Lung (tissue), 11 donors: ENCODE measurements at regions not wholly inside any gene's neighbourhood (a gene's known extent, or its start where the extent isn't known, plus 50 kb on each side); places are given as distances from the start of the nearest gene placed in this dataset.

ENCODE experiments used
- ATAC-seq: fragments of 200-7000 bp; cut with Tn5 transposase; one replicate; pipeline ENCODE4 v1.9.1; 2020; ENCODE audit warnings: moderate number of reproducible peaks; ENCODE audit not compliant: insufficient read depth, low FRiP score
- DNase-seq, 3 donors: peaks; one replicate each; pipeline ENCODE4 v3.0.0-alpha.2; 2013 to 2017
- H3K27ac ChIP-seq, 2 donors: one replicate each; pipeline ENCODE4 v1.5.1; 2013; ENCODE audit warnings: mild to moderate bottlenecking in 2 of 2, moderate library complexity in 2 of 2, control low read depth in 1 of 2, inconsistent platforms in 1 of 2, low read depth in 1 of 2, low read length in 1 of 2
- H3K27me3 ChIP-seq, 3 donors: one replicate each; pipeline ENCODE4 v1.5.1; 2013; ENCODE audit warnings: low read length in 2 of 3; ENCODE audit not compliant: control insufficient read depth in 3 of 3, insufficient read depth in 3 of 3
- H3K36me3 ChIP-seq, 4 donors: one replicate each; pipeline ENCODE4 v1.5.1; 2013; ENCODE audit warnings: low read length in 4 of 4, mild to moderate bottlenecking in 1 of 4, moderate library complexity in 1 of 4; ENCODE audit not compliant: control insufficient read depth in 4 of 4, insufficient read depth in 4 of 4
- H3K4me1 ChIP-seq, 5 donors: one replicate each; pipeline ENCODE4 v1.5.1; 2013; ENCODE audit warnings: low read length in 5 of 5, mild to moderate bottlenecking in 2 of 5, moderate library complexity in 1 of 5; ENCODE audit not compliant: control insufficient read depth in 5 of 5, insufficient read depth in 5 of 5
- H3K4me3 ChIP-seq: one replicate; pipeline ENCODE4 v1.5.1; 2013; ENCODE audit warnings: mild to moderate bottlenecking, control low read depth, moderate library complexity
- H3K9ac ChIP-seq, 2 donors: one replicate each; pipeline ENCODE4 v1.5.1; 2013; ENCODE audit warnings: low read length in 2 of 2, control low read depth in 1 of 2; ENCODE audit not compliant: insufficient read depth in 1 of 2
- H3K9me3 ChIP-seq, 4 donors: one replicate each; pipeline ENCODE4 v1.5.1; 2013; ENCODE audit warnings: low read length in 3 of 4, mild to moderate bottlenecking in 1 of 4, moderate library complexity in 1 of 4; ENCODE audit not compliant: control insufficient read depth in 4 of 4, insufficient read depth in 3 of 4
- CTCF ChIP-seq: IDR thresholded peaks from 2 replicates; pipeline ENCODE4 v1.5.1; 2012; ENCODE audit warnings: mild to moderate bottlenecking; ENCODE audit errors: control extremely low read depth, extremely low read depth
- WGBS, 2 donors: extraction: QIAGEN DNeasy Blood & Tissue Kit; methylation state at CpG; one replicate each; pipeline ENCODE4 v1.1.7; 2013; 5-methylcytosine and 5-hydroxymethylcytosine counted together
- donor health status: control.
- donor health status: control.
- donor health status: Bipolar disorder and iron deficiency.
- donor health status: healthy.
- donor health status: DM: yes; HTN: yes; CAD: no.

- H3K4me3 ChIP-seq = no peak overlapping the region
- no peaks in the 10 kb centered on the region for H3K9me3 ChIP-seq
- no peaks in the 10 kb centered on the region for H3K36me3 ChIP-seq
- no peak overlapping the region for H3K9ac ChIP-seq
- ATAC-seq (no peak), DNase-seq (peak in 2 of 3 donors; percentile 73)
- no peak overlapping the region for H3K27ac ChIP-seq
- 82 to 83% methylated on average over 9 of the region's 9 CpGs for WGBS, 2 donors
- TF ChIP-seq CTCF = no peak
- H3K4me1 ChIP-seq = peaks cover 0 to 26% (median 6%) of the 10 kb centered on the region in 5 donors
- H3K27me3 ChIP-seq = no peaks in the 10 kb centered on the region
Observed at GRCh38 chr14:104274806-104275205, 136.4 kb downstream of the KIF26A start.

- Histone ChIP-seq H3K4me3 (no peak overlapping the region), H3K27me3 (no peaks in the 10 kb centered on the region), H3K9me3 (no peaks in the 10 kb centered on the region), H3K27ac (no peak overlapping the region), H3K36me3 (no peaks in the 10 kb centered on the region), H3K9ac (no peak overlapping the region), H3K4me1 (peaks cover 0 to 54% (median 15%) of the 10 kb centered on the region in 5 donors)
- no peak for TF ChIP-seq CTCF
- ATAC-seq = no peak
- 83 to 86% methylated on average over 30 of the region's 30 CpGs for WGBS, 2 donors
- peak in 1 of 3 donors; percentile 9 for DNase-seq
Observed at GRCh38 chr14:104277416-104278213, 139.2 kb downstream of the KIF26A start.

GRCh38 chr14:104278214-104278534 is 139.8 kb downstream of the KIF26A start:
- H3K9ac ChIP-seq = no peak overlapping the region
- H3K27ac ChIP-seq = no peak overlapping the region
- ATAC-seq (no peak), DNase-seq (no peak)
- peaks cover 0 to 59% (median 15%) of the 10 kb centered on the region in 5 donors for H3K4me1 ChIP-seq
- 82 to 85% methylated on average over 4 of the region's 4 CpGs for WGBS, 2 donors
- H3K27me3 ChIP-seq = no peaks in the 10 kb centered on the region
- no peaks in the 10 kb centered on the region for H3K9me3 ChIP-seq
- no peak for TF ChIP-seq CTCF
- H3K4me3 ChIP-seq = no peak overlapping the region
- no peaks in the 10 kb centered on the region for H3K36me3 ChIP-seq
